GM12872 (cell line): ENCODE measurements at regions not wholly inside any gene's neighbourhood (a gene's known extent, or its start where the extent isn't known, plus 50 kb on each side); places are given as distances from the start of the nearest gene placed in this dataset.

Experiments
- CTCF ChIP-seq: IDR thresholded peaks from 3 replicates; pipeline ENCODE4 v1.5.1; 2011; ENCODE audit warnings: low read depth, mild to moderate bottlenecking, low read length, moderate library complexity; ENCODE audit not compliant: insufficient read depth

GRCh38 chr12:98154850-98155249, 360.5 kb upstream of the TMPO start:
- TF ChIP-seq CTCF: no peak

- no peak for TF ChIP-seq CTCF
Measured at GRCh38 chr12:98156697-98157096, 358.7 kb upstream of the TMPO start.

GRCh38 chr12:98162906-98163678, 352.3 kb upstream of the TMPO start:
- TF ChIP-seq CTCF: no peak

GRCh38 chr12:98172304-98172703, 343.1 kb upstream of the TMPO start:
- no peak for TF ChIP-seq CTCF

- TF ChIP-seq CTCF: no peak
Measured at GRCh38 chr12:98172801-98173200, 342.6 kb upstream of the TMPO start.

- TF ChIP-seq CTCF: no peak
Measured at GRCh38 chr12:98173773-98174427, 341.5 kb upstream of the TMPO start.

GRCh38 chr12:98174428-98174809, 341.0 kb upstream of the TMPO start:
- no peak for TF ChIP-seq CTCF
